ENCODE measurements at regions not wholly inside any gene's neighbourhood (a gene's known extent, or its start where the extent isn't known, plus 50 kb on each side); places are given as distances from the start of the nearest gene placed in this dataset.

DNA sequence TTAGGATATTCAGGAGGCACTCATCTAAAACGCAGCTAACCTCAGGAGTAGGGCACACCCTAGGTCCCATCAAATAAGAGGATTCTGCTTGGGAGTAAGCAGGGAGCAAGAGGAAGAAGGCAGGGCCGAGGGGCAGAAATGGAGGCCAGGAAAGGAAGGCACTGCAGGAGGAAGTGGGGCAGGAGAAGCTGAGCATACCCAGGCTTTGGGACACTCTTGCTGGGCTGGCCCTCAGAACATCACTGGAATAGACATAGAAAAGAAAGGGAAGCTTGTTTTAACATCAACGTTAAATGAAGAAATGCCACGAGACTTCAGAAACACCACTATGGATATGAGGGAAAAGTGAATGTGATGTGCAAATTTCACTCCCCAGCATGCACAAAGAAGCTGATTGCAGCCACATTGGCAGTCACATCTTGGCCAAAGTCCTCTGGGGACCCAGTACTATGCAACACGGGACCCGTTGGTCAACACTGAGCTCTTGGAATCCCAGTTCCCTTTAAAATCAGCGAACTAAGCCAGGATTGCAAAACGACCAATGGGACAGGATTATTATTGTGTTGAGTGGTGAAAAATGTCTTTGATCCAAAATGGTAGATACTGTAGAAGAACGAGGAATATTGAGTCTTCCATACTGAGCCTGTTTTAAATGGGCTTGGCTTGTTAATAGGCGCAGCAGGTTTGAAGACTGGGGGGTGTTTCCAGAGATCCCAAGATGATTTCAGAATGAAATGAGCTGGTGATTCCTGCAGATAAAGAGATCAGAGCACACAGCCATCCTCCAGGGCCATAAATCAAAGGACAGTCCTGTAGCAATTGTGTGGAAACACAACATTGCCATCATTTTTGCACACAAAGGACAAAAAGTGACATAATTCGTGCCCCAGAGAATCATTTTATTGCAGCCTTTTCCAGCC, 152.4 kb downstream of the TOMM20 start:
- no peak for DNase-seq (ENCODE audit: low read depth in 2 of 2, low spot score in 1 of 2)

DNA sequence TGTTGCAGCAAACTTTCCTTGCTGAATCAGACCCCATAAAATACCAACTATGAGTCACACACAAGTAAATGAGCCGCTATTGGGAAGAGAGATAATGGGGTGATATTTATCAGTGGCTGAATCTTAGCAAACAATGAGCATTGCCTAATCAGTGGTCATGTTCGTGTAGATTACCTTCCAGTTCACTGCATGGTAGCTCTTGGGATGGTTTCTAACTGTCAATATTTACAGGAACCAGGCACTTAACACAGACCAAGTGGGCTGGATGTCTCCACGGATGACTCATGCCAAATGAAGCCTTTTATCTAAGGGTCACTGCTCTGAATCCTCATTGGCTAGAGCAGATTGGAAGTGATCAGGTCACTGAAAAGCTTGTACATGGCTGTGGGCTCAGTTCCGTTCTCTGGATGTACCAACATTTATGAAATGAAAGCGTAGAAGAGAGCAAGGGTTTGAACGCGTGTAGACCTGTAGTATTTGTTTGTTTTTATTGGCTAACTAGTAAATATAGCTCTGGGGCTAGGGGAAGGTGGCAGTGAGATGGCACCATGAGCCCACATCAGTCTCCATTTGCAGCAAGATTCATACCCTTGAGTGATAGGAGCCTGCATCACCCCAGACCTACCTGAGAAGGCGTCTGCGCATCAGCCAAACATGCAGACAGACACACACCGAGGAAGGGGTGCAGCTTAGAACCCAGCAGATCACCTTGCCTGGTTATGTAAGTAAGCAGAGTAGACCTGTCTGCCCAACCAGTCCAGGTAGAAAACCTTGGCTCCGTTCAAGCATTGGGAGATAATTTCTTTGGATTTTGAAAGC, 153.3 kb downstream of the TOMM20 start:
- DNase-seq (ENCODE audit: low read depth in 2 of 2, low spot score in 1 of 2): no peak

DNA sequence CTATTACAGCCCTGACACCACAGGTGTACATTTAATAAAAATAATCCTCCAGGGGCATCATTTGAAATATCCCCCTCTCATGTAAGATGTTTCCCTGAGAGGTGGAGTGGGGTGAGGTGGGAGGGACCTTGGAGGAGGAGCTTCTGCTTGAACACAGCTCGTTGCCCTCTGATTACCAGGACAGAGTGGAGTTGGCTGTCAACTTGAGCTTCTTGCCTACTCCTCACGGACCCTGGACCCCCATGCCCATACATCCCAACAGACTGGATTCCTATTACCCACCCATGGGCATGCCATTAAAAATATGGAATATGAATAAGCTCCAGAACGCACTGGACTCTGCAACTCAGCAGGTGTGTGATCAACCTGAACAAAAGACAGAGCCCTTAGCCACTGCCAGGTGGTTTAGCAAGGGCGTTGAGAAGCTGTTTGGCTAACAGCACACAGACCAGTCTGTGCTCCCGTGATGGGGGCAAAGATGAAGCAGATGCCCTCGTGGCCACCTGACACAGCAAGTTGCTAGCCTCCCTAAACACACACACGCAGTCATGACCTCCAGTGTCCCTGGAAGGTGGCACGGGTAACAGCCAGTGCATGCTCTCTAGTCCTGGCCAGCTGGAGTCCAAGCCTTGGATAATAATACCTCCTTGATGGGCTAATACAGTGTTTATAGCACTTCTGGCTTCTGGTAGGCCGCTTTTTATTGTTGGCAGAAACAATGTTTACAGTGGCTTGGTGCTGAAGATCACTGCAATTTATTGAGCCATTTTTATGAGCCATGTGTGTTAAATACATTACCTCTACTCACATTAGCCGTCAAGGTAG, 155.0 kb downstream of the TOMM20 start:
- DNase-seq (ENCODE audit: low read depth in 2 of 2, low spot score in 1 of 2): no peak

DNA sequence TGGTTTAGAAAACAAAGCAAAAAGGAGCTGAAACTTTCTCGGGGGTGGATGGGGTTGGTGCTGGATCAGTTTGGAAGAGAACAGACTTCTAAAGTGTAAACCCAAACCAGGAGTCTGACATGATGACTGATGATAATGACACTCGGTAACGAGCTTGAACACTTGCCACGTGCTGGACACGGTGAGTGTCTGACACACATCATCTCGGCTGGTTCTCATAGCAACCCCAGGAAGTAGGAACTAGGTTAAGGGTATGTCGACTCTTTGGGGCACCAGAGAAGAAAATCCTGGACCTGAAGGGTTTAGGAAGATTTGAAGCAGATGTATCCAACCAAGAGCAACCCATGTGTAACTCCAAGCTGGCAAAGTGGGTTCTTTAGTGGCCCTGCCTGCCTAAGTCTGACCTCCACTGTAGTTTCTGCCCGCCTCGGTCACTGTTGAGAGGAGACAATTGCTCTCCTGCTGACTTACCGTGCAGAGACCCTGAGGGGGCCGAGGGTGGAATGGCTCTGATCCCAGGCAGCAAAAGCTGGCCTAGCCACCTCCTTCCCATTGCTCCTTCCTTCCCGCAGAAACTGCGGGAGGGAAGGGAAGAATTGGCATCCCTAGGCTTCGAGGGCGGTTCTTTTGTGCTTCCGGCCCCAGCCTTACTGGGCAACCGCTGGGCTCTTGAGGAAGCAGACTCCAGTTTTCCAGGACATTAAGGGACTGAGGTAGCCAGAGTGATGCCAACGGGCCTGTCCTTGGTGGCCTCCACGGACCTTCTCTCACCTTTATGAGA, 156.0 kb downstream of the TOMM20 start:
- no peak for DNase-seq (ENCODE audit: low read depth in 2 of 2, low spot score in 1 of 2)

DNA sequence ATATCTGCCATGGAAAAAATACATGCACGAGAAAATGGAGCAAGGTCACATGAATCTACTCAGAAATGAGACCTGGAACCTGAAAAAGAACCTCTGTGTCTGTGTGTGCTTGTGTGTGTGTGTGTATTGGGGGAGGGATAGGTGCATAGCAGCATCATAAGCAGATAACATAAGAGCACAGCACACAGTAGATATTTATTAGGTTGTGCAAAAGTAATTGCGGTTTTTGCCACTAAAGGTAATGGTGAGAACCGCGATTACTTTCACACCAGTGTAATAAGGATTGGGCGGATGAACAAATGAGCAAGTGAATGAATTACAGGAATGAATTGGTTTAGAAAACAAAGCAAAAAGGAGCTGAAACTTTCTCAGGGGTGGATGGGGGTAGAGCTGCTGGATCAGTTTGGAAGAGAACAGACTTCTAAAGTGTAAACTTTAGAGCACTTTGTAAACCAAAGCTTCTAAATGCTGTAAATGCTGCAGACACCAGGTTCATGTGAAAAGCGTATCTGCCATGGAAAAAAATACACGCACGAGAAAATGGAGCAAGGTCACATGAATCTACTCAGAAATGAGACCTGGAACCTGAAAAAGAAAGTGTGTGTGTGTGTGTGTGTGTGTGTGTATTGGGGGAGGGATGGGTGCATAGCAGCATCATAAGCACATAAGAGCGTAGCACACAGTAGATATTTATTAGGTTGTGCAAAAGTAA, 156.9 kb downstream of the TOMM20 start:
- DNase-seq (ENCODE audit: low read depth in 2 of 2, low spot score in 1 of 2): no peak

DNA sequence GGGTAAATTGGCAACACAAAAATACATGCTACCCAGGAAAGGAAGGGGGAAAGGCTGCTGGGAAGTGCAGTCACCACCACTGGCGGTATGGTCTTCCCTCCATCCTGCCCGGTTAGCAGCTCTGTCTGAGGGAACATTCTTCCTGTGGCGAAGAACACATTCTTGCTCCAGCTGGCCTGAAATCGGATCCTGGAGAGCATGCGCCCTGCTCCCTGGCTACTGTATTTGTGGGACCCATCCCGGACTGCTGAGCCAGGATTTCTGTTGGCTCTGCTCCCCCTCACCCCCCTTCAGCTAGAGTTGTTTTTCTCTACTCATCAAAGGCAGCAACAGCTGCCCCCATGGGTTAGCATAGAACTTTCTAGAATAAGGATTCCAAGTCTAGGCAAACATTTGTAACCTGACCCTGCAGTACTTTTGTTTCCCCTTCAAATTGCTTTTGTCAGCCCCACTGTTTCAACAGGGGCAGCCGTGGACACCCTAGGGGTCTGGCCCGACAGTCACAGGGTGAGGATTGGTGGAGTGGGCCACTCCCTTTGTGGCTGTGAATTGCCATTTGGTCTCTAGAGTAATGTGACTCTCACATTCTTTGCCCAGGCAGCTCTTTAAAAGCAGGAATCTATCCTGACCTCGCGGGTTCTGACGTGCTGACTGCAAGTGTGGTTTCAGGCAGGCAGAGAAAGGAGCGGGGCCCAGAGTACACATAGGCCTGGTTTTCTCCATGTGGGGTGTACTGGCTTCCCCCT, 157.7 kb downstream of the TOMM20 start:
- DNase-seq (ENCODE audit: low read depth in 2 of 2, low spot score in 1 of 2): no peak

DNA sequence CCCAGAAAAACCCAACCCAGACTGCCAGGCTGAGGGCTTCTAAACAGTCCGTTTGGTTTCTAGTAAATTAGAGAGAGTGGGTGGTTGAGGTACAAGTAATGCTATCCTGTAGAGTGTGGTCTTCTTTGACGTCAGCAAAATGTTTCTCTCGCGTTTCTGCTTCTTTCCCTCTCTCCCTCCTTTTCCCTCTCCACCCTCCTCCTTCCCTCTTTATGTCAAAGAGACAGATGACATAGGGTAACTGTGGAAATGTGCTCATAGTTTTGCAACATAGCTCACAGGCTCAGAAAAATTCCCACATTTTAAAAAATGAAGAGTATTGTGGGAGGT, 158.3 kb downstream of the TOMM20 start:
- no peak for DNase-seq (ENCODE audit: low read depth in 2 of 2, low spot score in 1 of 2)

DNA sequence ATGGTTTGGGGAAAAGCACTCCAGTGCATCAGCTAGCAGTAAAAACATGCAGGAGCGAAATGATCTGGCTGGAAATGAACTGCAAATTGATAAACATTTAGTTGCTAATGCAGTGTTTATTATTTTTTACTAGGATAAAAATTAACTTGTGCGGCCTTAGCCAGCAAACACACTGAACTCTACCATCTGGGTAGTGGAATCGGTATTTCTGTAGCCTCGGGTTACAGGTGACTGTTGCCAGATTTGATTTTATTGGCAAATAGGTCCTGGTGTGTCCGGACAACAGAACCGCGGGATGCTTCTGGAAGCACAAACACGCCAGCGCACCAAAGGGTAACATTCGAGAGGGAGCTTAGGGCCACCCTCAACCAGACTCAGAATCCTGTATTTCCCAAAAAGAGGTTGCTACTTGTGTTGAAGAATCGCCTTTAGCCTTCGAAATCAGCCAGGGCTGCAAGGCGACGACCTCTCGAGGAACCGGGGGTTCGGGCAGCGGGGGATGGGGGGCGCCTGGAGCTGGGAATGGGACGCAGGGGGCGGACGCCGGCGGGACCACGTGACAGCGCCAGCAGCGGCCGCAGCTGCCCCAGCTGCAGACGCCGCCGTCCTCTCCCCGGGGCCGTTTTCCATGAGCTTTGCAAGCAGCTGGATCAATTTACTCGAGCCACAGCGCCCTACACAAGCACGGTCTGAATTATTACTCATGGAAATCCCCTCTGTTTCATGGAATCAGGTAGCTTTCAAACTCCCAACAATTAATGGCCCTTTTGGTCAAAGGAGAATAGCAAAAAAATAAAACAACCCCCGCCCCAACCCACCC, 158.8 kb downstream of the TOMM20 start:
- DNase-seq (ENCODE audit: low read depth in 2 of 2, low spot score in 1 of 2): no peak

DNA sequence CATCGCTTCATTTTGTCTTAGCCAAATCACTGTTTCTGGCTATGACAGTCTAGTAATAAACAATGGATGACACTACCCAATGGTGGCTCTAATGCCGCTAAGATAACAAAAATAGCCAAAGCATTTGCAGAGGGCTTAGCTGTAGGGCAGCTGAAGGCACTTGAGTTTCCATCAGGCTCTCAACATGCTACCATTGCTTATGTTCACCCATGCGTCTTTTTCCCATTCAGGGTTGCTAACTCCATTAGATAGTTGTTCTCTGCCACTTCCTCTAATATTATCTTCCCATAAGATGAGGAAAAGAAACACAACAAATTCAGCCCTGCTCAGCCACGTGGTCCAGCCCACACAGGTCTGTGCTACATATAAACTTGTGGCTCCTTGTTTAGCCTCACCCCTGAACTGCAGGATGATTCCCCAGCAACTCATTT, 159.6 kb downstream of the TOMM20 start:
- no peak for DNase-seq (ENCODE audit: low read depth in 2 of 2, low spot score in 1 of 2)

DNA sequence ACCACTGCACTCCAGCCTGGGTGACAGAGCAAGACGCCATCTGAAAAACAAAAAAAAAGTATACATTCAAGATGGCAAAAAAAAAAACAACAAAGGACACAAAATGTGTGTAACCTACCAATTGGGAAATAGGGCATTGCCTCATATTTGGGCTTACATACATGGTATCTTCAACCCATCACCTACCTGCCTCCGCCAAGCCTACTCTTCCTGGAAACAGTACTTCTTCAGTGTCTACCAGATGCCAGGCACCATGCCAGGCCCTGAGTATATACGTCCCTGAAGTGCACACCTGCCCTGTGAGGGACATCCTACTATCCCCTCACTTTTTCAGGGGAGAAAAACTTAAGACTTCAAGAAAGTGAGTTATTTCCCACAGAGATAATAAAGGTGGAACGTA, 160.2 kb downstream of the TOMM20 start:
- no peak for DNase-seq (ENCODE audit: low read depth in 2 of 2, low spot score in 1 of 2)

DNA sequence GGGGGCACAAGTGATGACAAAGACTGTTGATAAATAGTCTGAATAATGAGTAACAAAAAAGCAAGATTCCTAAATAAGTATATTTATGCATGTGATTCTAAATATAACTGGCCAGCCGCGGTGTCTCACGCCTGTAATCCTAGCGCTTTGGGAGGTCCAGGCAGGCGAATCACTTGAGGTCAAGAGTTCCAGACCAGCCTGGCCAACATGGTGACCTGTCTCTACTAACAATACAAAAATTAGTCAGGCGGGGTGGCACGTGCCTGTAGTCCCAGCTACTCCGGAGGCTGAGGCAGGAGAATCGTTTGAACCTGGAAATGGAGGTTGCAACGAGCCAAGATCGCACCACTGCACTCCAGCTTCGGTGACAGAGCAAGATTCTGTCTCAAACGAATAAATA, 161.5 kb downstream of the TOMM20 start:
- no peak for DNase-seq (ENCODE audit: low read depth in 2 of 2, low spot score in 1 of 2)

DNA sequence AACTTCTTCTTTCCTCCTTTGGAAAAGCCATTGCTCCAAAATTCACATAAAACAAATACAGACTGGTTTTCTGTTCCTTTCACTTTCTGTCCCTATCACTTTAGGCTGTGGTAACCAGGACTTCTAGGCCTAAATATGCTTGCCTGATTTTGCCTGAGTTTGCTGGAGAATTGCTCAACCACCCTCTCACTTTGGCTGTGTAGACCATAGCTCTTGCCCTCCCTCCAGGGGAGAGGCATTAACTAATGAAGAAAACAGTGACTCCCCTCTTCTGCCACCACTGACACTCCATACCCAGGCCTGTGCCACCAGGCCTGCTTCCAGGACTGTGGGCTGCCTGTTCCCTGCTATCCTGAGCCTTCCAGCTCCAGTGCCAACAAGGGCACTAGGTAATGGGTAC, 163.5 kb downstream of the TOMM20 start:
- no peak for DNase-seq (ENCODE audit: low read depth in 2 of 2, low spot score in 1 of 2)

DNA sequence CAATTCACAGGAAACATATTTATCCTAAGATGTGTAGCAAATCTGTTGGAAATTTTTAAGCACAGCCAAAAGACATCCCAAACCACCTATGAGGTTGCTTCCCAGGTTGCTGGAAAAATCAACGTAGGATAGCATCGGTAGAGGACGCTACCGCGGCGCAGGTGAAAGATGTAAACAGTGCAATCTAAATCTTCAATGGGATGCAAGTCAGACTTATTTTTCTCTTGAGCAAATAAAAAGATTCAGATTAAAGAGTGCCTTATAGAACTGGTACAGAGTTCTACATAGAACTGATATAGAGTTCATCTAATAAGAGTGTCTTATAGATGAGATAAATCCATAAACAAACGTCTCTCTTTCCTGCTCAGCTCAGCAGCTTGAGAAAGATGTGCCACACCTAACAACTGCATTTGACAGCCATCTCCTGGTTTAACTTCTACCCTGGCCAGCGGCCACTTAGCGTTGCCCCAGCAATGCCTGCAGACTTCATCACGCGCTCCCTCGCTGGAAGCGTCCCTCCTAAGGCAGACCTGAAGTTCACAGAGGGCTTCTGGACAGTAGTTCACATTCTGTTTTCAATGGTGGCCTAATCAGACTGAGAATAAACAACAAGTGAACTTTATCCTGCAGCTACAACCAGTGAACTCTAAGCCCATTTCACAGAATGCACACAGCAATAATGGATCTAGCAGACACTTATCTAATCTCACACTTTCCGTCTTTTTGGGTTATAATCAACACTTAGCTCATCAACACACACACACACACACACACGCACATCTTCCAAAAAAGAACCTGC, 164.5 kb downstream of the TOMM20 start:
- DNase-seq (ENCODE audit: low read depth in 2 of 2, low spot score in 1 of 2): no peak

DNA sequence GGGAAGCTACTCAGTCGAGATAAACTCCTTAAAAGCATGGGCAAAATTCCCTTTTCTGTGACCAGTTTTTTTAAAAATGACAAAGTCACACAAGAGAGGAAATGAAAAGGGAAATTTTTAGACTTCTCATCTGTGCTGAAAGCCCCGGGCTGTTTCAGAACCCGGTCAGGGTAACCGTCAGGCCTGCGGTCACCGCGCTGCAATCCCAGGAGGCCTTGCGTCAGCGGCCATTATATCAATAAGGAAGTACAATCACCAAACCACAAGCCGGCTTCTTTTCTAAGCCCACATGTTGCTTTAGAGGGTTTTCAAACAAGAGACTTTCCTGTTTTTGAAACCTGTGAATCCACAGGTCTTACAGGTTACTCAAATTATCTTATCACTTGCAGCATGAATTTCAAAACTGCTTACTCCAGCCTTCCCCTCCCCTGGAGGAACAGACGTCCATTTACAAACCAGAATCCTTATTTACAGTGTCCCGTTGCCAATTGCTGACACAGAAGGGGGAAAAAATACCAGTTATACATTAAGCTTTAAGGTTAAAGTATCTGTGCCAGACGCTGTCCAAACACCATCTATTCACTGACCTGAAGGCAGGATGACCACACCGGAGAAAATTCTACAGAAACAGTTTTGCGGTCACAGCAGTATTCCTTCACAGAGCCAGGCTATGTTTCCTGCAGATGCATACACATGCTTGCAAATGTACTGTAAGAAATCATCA, 165.3 kb downstream of the TOMM20 start:
- DNase-seq (ENCODE audit: low read depth in 2 of 2, low spot score in 1 of 2): peak; percentile 65 to 86

DNA sequence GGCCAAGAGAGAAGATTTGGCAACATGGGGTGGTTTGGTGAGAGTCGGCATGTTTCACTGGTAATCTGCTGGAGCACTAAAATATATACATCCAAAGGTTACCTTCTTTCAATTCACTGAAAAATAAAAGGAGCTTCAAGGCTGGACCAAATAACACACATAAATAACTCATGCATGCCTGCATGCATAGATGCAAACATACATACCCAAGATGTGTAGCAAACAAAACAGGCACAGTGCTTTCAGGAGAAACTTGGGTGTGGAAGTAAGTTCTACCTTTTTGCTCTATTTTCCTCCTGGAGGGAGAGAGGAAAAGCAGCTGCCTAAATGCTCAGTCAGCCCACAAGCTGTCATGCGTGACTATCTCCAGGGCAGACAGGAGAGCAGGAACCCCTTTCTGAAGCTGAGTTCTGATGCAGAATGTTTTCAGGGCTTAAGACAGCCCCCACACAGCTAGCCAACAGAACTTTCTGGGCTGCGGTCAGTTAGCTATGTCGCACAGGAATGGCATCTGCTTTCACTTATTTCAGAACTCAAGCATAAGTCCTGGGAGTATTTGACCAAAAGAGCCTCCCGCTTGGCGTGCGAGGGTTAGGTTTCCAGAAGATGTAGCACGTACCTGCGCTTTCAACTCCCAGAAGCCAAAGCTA, 166.2 kb downstream of the TOMM20 start:
- no peak for DNase-seq (ENCODE audit: low read depth in 2 of 2, low spot score in 1 of 2)

All from stimulated activated CD8-positive, alpha-beta memory T cell treated with anti-CD3 and anti-CD28 coated beads, Interleukin-4, amount 100 ng/mL, for 4 hours (primary cell).